WERI-Rb-1 (cell line): ENCODE measurements at regions not wholly inside any gene's neighbourhood (a gene's known extent, or its start where the extent isn't known, plus 50 kb on each side); places are given as distances from the start of the nearest gene placed in this dataset.

Experiments
- DNase-seq: peaks from one replicate; pipeline ENCODE4 v3.0.0-alpha.2; 2020
- H3K27ac ChIP-seq: fragments of 250-450 bp; sonication (Bioruptor Pico); 2 replicates; pipeline ENCODE4 v1.5.1; 2020; ENCODE audit warnings: mild to moderate bottlenecking, moderate library complexity
- H3K27me3 ChIP-seq: fragments of 250-450 bp; sonication (Bioruptor Pico); 2 replicates; pipeline ENCODE4 v1.5.1; 2021; ENCODE audit warnings: mild to moderate bottlenecking, low read depth, moderate library complexity; ENCODE audit not compliant: insufficient read depth, severe bottlenecking
- H3K36me3 ChIP-seq: fragments of 250-450 bp; sonication (Bioruptor Pico); 2 replicates; pipeline ENCODE4 v1.5.1; 2020; ENCODE audit warnings: mild to moderate bottlenecking, moderate library complexity
- H3K4me3 ChIP-seq: 2 replicates; pipeline ENCODE4 v1.5.1; 2011; ENCODE audit warnings: low read depth, mild to moderate bottlenecking, control low read depth, low read length
- H3K9me3 ChIP-seq: fragments of 250-450 bp; sonication (Bioruptor Pico); 2 replicates; pipeline ENCODE4 v1.5.1; 2021; ENCODE audit warnings: mild to moderate bottlenecking, moderate library complexity; ENCODE audit not compliant: severe bottlenecking
- CTCF ChIP-seq: IDR thresholded peaks from 2 replicates; pipeline ENCODE4 v1.5.1; 2011; ENCODE audit warnings: low read depth, mild to moderate bottlenecking, control low read depth, inconsistent platforms, low read length

DNA sequence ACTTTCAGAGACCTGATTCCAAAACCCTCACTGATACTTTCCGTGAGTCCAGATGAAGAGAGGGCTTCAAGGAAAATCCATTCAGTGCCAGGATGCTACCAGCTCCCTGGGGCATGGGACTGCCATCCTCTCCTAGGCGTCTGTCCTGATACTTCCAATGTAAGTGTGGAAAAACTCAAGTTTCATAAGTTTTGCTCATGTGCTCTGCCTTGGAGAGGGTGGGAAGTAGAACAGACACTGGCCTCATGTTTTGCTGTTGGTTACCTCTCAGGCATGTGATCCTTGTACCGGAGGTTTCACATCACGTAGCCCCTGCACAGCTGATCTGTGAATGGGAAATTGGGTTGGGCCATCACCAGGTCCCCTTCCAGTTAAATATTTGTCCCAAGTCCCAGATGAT, 517.1 kb downstream of the RPS24 start:
- no peak overlapping the region for H3K4me3 ChIP-seq
- H3K36me3 ChIP-seq: no peaks in the 10 kb centered on the region
- no peaks in the 10 kb centered on the region for H3K27me3 ChIP-seq
- H3K9me3 ChIP-seq: no peaks in the 10 kb centered on the region
- DNase-seq: no peak
- TF ChIP-seq CTCF: no peak
- no peak overlapping the region for H3K27ac ChIP-seq

GRCh38 chr10:78551184-78552005, 517.4 kb upstream of the ZMIZ1 start:
- peak; percentile 22 for DNase-seq

GRCh38 chr10:78552261-78552811, 516.4 kb upstream of the ZMIZ1 start:
- H3K27me3 ChIP-seq: no peaks in the 10 kb centered on the region
- H3K9me3 ChIP-seq: no peaks in the 10 kb centered on the region
- H3K4me3 ChIP-seq: no peak overlapping the region
- H3K36me3 ChIP-seq: no peaks in the 10 kb centered on the region
- TF ChIP-seq CTCF: no peak
- H3K27ac ChIP-seq: no peak overlapping the region
- no peak for DNase-seq

More at GRCh38 chr10:78551184-78552005, 517.4 kb upstream of the ZMIZ1 start:
- H3K27me3 ChIP-seq: no peaks in the 10 kb centered on the region
- no peak for TF ChIP-seq CTCF
- no peaks in the 10 kb centered on the region for H3K9me3 ChIP-seq
- H3K27ac ChIP-seq: no peak overlapping the region
- H3K36me3 ChIP-seq: no peaks in the 10 kb centered on the region
- no peak overlapping the region for H3K4me3 ChIP-seq

GRCh38 chr10:78553792-78554191, 515.0 kb upstream of the ZMIZ1 start:
- peak; percentile 25 for DNase-seq
- Histone ChIP-seq H3K27me3 (no peaks in the 10 kb centered on the region), H3K36me3 (no peaks in the 10 kb centered on the region), H3K9me3 (no peaks in the 10 kb centered on the region), H3K4me3 (no peak overlapping the region), H3K27ac (no peak overlapping the region)
- TF ChIP-seq CTCF: no peak

DNA sequence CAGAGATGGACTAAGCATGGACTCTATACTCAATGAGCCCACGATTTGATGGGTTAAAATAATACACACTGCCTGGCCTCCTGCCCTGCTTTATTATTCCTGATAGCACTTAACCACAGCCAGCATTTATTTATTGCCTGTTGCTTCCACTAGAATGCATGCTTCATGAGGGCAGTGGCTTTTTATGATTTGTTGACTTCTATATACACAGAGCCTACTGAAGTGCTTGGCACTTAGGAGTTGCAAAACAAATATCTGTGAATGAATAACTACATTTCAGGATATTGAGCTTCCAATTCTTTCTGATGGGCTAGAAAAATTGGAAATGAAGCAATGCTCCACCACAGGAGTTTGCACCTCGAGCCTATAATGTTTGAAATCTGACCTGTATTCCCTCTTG, 513.6 kb upstream of the ZMIZ1 start:
- H3K9me3 ChIP-seq: no peaks in the 10 kb centered on the region
- no peak for TF ChIP-seq CTCF
- no peaks in the 10 kb centered on the region for H3K36me3 ChIP-seq
- no peak overlapping the region for H3K4me3 ChIP-seq
- H3K27ac ChIP-seq: no peak overlapping the region
- H3K27me3 ChIP-seq: no peaks in the 10 kb centered on the region
- DNase-seq: no peak
